OCI-LY3 (cell line): ENCODE measurements at regions not wholly inside any gene's neighbourhood (a gene's known extent, or its start where the extent isn't known, plus 50 kb on each side); places are given as distances from the start of the nearest gene placed in this dataset.

Source experiments
- EZH2phosphoT487 ChIP-seq: fragments of 200-600 bp; shearing (Covaris generic); IDR thresholded peaks from 2 replicates; pipeline ENCODE4 v1.6.1; 2018; ENCODE audit warnings: antibody characterized with exemption, mixed run types, low read depth
- TF ChIP-seq, protein P1 (sequence below): fragments of 200-600, 300-600 bp; sonication (generic); IDR thresholded peaks from 2 replicates; pipeline ENCODE4 v1.5.1; 2014; ENCODE audit warnings: antibody characterized with exemption, low read length, low read depth

DNA sequence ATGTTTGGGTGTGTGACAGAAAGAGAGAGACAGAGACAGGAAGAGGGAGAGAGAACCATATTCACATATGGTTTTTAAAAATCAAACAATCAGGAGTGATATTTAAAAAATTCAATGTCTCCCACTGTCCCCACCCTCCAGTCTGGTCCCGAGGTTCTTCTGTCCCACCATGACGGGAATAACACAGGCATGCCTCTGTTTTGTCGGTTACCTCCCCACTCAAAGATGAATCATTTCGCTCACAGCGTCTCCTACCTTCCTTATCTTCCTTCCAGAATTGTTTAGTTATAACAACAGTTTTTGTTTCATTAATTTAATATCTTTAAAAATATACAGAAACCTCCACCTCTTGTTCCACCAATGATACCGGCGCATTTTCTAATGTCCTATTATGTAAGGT, 113.0 kb downstream of the KCNF1 start:
- TF ChIP-seq, protein P1, sequence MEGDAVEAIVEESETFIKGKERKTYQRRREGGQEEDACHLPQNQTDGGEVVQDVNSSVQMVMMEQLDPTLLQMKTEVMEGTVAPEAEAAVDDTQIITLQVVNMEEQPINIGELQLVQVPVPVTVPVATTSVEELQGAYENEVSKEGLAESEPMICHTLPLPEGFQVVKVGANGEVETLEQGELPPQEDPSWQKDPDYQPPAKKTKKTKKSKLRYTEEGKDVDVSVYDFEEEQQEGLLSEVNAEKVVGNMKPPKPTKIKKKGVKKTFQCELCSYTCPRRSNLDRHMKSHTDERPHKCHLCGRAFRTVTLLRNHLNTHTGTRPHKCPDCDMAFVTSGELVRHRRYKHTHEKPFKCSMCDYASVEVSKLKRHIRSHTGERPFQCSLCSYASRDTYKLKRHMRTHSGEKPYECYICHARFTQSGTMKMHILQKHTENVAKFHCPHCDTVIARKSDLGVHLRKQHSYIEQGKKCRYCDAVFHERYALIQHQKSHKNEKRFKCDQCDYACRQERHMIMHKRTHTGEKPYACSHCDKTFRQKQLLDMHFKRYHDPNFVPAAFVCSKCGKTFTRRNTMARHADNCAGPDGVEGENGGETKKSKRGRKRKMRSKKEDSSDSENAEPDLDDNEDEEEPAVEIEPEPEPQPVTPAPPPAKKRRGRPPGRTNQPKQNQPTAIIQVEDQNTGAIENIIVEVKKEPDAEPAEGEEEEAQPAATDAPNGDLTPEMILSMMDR, result no peak
- no peak for TF ChIP-seq EZH2phosphoT487
